C4-2B (cell line): ENCODE measurements at regions not wholly inside any gene's neighbourhood (a gene's known extent, or its start where the extent isn't known, plus 50 kb on each side); places are given as distances from the start of the nearest gene placed in this dataset.

ENCODE experiments used
- ZFX ChIP-seq: fragments of 450-650 bp; IDR thresholded peaks from 2 replicates; pipeline ENCODE4 v1.6.1; 2017
- TF ChIP-seq, protein P1 (sequence below): fragments of 450-650 bp; conservative IDR thresholded peaks from 2 replicates; pipeline ENCODE4 v1.5.1; 2017; ENCODE audit warnings: mild to moderate bottlenecking

DNA sequence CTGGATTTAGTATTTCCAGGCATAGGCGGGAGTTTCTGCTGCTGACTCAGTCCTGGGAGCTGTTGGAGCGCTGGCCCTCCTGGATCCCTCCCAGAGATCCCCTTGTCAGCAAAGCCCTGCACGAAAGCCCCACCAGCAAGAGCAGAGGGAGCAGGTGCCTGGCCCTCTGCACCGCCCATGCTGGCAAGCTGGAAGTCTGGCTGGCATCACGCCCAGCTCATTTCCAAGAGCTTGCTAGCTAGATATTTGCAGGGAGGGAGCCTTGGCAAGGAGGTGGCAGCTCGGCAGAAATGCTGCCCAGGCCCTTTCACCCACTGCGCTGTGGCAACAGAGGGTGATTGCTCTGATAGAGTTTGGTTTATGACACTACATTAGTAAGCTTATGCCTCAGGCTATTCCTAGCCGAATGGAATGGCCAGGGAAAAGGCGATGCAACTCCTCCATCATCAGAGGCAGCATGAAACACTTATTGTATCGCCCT is 193.9 kb downstream of the EMP1 start:
- TF ChIP-seq, protein P1, sequence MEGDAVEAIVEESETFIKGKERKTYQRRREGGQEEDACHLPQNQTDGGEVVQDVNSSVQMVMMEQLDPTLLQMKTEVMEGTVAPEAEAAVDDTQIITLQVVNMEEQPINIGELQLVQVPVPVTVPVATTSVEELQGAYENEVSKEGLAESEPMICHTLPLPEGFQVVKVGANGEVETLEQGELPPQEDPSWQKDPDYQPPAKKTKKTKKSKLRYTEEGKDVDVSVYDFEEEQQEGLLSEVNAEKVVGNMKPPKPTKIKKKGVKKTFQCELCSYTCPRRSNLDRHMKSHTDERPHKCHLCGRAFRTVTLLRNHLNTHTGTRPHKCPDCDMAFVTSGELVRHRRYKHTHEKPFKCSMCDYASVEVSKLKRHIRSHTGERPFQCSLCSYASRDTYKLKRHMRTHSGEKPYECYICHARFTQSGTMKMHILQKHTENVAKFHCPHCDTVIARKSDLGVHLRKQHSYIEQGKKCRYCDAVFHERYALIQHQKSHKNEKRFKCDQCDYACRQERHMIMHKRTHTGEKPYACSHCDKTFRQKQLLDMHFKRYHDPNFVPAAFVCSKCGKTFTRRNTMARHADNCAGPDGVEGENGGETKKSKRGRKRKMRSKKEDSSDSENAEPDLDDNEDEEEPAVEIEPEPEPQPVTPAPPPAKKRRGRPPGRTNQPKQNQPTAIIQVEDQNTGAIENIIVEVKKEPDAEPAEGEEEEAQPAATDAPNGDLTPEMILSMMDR: no peak
- no peak for TF ChIP-seq ZFX
